SK-N-MC (cell line): ENCODE measurements at regions not wholly inside any gene's neighbourhood (a gene's known extent, or its start where the extent isn't known, plus 50 kb on each side); places are given as distances from the start of the nearest gene placed in this dataset.

Experiments
- DNase-seq: peaks from one replicate; pipeline ENCODE4 v3.0.0-alpha.2; 2011; ENCODE audit warnings: low read depth, low spot score
- H3K27ac ChIP-seq: fragments of 200-600 bp; sonication (generic); 2 replicates; pipeline ENCODE4 v1.5.1; 2016; ENCODE audit warnings: mixed run types
- H3K36me3 ChIP-seq: fragments of 200-600 bp; sonication (generic); 2 replicates; pipeline ENCODE4 v1.6.1; 2017; ENCODE audit warnings: antibody characterized with exemption, low read length, mixed read lengths; ENCODE audit not compliant: insufficient read depth
- H3K4me3 ChIP-seq: fragments of 200-600 bp; sonication (generic); 2 replicates; pipeline ENCODE4 v1.5.1; 2016
- H3K9ac ChIP-seq: fragments of 200-600 bp; sonication (generic); 2 replicates; pipeline ENCODE4 v1.8.0; 2017; ENCODE audit warnings: mixed run types, mixed read lengths; ENCODE audit not compliant: insufficient read length
- H3K9me3 ChIP-seq: fragments of 200-600 bp; sonication (generic); 2 replicates; pipeline ENCODE4 v1.6.1; 2017; ENCODE audit warnings: low read depth, mild to moderate bottlenecking, antibody characterized with exemption, low read length, moderate library complexity, mixed read lengths
- EZH2 ChIP-seq: fragments of 200-600 bp; sonication (generic); IDR thresholded peaks from one replicate; pipeline ENCODE4 v1.6.1; 2017; ENCODE audit warnings: antibody characterized with exemption
- FOXP2 ChIP-seq: optimal IDR thresholded peaks from 2 replicates; pipeline ENCODE3; 2011; ENCODE audit warnings: mild to moderate bottlenecking, moderate library complexity; ENCODE audit not compliant: insufficient read depth; ENCODE audit errors: extremely low read length, control extremely low read depth
- POLR2AphosphoS5 ChIP-seq: IDR thresholded peaks from 2 replicates; pipeline ENCODE4 v1.6.1; 2012; ENCODE audit warnings: mild to moderate bottlenecking, low read depth, low read length, borderline replicate concordance

DNA sequence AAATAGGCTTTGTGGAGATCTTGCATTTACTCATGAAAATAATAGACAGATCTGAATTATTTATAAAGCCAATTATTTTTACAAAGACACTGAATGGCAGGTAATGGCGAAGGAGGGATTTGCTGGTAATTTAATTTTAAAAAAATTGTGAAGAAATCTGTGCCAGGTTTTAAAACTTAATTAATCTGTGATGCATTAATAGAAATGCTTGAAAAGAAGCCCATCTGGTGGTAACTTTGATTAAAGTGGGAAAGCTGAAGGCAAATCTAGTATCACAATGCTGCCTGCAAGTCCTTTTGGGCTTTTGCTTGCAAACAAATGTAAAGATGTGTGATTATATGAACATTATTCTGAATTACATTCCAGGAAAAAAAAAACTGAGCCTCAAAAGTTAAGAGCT lies 433.2 kb upstream of the DEPDC1 start:
- no peak overlapping the region for H3K27ac ChIP-seq
- H3K9me3 ChIP-seq = no peaks in the 10 kb centered on the region
- H3K9ac ChIP-seq = no peak overlapping the region
- H3K4me3 ChIP-seq = no peak overlapping the region
- no peaks in the 10 kb centered on the region for H3K36me3 ChIP-seq
- DNase-seq = no peak
- TF ChIP-seq POLR2AphosphoS5 (no peak), EZH2 (no peak), FOXP2 (no peak)

DNA sequence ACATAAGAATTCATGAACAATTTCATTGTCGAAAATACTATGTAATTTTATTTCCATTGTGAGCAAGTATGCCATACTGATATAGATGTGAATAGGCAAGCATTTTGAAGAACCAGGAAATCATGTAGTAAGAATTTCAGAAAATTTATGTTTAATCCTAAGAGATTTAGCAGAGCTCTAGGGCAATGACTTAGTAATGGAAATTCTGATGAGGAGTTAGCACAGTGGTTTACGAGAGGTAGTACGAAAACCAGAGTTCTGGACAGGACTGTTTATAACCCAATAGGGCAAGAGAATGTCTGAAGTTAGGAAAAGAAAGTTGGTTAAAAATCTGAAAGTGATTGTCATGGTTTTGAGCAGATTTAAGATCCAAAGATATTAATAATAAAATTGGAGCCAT lies 439.6 kb upstream of the DEPDC1 start:
- H3K36me3 ChIP-seq = no peaks in the 10 kb centered on the region
- H3K9ac ChIP-seq = no peak overlapping the region
- TF ChIP-seq POLR2AphosphoS5 (no peak), FOXP2 (no peak), EZH2 (no peak)
- no peak overlapping the region for H3K27ac ChIP-seq
- H3K4me3 ChIP-seq = no peak overlapping the region
- no peaks in the 10 kb centered on the region for H3K9me3 ChIP-seq
- DNase-seq = no peak

DNA sequence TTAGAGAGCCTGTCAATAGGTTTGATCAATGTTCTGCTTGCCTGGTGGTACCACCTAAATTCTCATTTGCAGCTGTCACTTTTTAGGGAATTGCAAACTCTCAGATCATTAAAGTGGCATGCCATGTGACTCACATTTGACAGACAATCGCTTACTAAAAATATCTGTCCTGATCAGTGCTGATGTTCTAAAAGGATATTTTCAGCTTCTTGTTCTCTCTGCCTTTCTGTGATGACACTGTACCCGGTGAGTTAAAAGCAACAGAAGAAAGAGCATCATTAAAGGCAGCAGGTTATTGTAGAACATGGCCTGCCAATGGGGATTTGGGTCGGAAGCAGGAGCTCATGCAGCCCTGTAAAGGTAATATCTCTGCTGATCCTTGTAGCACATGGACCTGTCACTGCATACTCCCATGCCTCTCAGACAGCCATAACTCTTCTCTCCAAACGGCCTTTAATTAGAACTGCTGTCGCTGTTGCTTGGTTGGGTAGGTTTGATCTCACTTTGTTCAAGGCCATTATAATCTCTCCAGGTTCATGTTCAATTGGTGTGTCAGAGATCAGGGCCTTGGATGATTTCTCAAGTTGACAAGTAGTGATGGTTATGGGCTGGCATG lies 441.3 kb upstream of the DEPDC1 start:
- Histone ChIP-seq H3K27ac (no peak overlapping the region), H3K9ac (no peak overlapping the region), H3K4me3 (no peak overlapping the region), H3K36me3 (no peaks in the 10 kb centered on the region), H3K9me3 (no peaks in the 10 kb centered on the region)
- DNase-seq = no peak
- TF ChIP-seq EZH2 (no peak), FOXP2 (no peak), POLR2AphosphoS5 (no peak)

DNA sequence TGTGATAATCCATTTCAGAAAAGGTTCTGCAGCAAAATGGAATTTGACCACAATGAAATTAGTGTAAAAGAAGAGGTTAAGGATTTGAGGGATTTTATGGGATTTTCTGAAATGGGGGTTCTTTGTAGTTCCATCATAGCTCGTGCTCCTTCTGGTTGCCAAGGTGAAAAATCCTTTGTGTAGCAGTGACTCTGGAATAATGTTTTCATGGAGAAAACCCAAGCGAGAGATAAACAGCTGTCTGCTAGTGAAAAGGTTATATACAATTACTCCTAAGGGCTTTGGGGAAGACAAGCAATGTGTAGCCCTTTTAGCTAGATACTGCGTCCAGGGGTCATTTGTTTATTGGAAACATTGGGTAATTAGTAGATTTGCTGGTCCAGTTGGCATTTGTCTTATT lies 453.2 kb upstream of the DEPDC1 start:
- no peak for DNase-seq
- no peak overlapping the region for H3K27ac ChIP-seq
- TF ChIP-seq EZH2 = no peak
- no peak for TF ChIP-seq POLR2AphosphoS5
- TF ChIP-seq FOXP2 = no peak
- H3K36me3 ChIP-seq = no peaks in the 10 kb centered on the region
- H3K4me3 ChIP-seq = no peak overlapping the region
- no peaks in the 10 kb centered on the region for H3K9me3 ChIP-seq
- H3K9ac ChIP-seq = no peak overlapping the region

DNA sequence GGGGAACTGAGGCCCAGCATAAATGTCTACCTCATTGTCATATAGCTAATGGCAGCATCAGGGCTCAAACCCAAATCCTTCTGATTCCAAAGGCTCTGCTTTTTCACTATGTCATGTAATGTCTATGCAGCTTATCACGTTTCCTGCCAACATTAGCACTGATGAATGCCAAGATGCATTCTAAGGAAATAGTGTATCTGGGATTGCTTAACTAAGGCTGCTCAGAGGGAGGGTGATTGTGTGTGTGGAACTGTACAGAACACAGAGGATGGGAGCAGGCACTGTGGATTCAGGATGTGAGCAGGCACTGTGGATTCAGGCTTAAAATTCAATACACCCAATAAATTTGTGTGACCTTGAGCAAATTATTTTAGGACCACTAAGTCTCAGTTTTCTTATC lies 456.4 kb upstream of the DEPDC1 start:
- Histone ChIP-seq H3K4me3 (no peak overlapping the region), H3K27ac (no peak overlapping the region), H3K36me3 (no peaks in the 10 kb centered on the region), H3K9ac (no peak overlapping the region), H3K9me3 (no peaks in the 10 kb centered on the region)
- no peak for DNase-seq
- TF ChIP-seq EZH2 (no peak), POLR2AphosphoS5 (no peak), FOXP2 (no peak)

DNA sequence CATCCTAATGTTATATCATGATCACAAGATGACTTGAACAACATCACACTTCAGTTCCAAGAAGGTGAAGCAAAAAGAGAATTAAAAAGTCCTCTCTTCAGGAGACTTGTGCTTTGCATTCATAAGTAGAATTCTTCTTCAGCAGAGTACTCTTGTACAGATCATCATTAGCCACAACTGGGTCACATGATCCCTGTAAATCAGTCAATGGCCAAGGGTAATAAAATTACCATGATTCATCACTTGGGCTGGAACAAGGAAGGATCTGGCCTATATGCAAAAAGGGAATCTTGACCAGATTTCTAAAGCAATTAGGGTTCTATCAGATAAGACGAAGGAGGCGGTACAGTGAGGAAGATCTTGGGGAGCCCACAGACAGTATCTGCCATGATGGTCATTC lies 458.0 kb upstream of the DEPDC1 start:
- no peaks in the 10 kb centered on the region for H3K36me3 ChIP-seq
- H3K9me3 ChIP-seq = no peaks in the 10 kb centered on the region
- TF ChIP-seq POLR2AphosphoS5 = no peak
- TF ChIP-seq EZH2 = no peak
- TF ChIP-seq FOXP2 = no peak
- no peak for DNase-seq
- no peak overlapping the region for H3K27ac ChIP-seq
- no peak overlapping the region for H3K4me3 ChIP-seq
- H3K9ac ChIP-seq = no peak overlapping the region

DNA sequence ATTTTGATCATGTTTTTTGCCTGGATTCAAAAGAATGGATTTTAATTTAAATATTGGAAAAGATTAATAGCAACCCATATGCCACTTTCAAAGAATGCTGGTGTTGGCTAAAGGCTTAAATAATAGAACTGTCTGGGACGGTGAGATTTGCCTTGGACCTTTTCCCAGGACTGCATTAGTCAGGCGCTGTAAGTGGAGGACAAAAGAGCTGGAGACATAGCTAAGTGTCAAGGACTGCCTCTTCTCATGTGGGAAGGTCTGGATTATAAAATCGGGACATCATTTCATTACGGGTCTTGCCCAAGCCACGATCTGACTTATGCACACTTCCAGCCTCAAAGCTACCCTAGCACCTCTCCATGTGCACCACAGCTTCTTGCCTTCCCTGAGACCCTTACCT lies 458.5 kb upstream of the DEPDC1 start:
- H3K9me3 ChIP-seq = no peaks in the 10 kb centered on the region
- no peak overlapping the region for H3K9ac ChIP-seq
- no peak overlapping the region for H3K27ac ChIP-seq
- no peak for DNase-seq
- TF ChIP-seq FOXP2 (no peak), POLR2AphosphoS5 (no peak), EZH2 (no peak)
- H3K36me3 ChIP-seq = no peaks in the 10 kb centered on the region
- no peak overlapping the region for H3K4me3 ChIP-seq

DNA sequence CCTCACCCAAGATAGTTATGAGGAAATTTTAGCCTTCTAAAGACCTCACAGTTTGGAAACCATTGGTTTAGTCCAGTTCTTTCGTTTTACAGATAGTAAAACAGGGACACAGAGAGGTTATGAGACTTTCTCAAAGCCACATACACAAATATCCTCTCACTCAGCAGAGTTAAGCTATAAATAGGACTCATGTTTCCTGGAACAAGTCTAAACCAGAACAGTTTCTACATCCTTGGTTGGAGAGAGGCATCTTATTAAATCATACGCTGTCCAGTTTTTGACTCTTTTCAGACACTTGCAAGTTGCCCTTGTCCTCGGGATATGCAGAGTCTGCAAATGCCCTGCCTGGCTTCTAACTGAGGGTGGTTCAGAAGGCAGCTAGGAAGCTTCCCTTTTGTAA lies 462.1 kb upstream of the DEPDC1 start:
- H3K36me3 ChIP-seq = no peaks in the 10 kb centered on the region
- no peak overlapping the region for H3K4me3 ChIP-seq
- H3K9ac ChIP-seq = no peak overlapping the region
- H3K9me3 ChIP-seq = no peaks in the 10 kb centered on the region
- TF ChIP-seq EZH2 (no peak), FOXP2 (no peak), POLR2AphosphoS5 (no peak)
- no peak for DNase-seq
- no peak overlapping the region for H3K27ac ChIP-seq

DNA sequence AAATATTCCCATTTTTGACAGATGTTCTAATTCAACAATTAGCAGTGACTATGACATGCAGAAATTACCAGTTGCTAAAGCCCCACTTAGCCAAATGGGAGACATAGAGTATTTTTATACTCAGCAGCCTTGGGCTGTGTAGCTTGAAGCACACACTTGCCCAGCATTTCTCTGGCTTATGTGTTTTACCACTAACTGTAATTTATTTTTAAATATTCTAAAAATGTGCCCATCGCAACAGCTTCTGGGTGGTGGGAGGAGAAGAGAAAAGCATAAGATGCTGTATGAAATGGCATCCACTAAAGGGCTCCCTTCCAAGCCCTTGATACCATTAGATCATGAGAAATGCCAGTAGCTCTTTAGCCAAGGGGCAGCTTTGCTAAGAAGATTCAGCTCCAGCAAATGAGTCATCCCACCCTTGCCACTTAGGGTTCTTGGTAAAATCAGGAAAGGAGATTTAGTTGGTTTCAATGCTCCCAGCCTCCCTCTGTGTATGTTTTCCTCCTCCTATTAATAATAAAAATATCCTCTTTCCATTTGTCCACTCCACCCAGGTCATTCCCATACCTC lies 462.7 kb upstream of the DEPDC1 start:
- Histone ChIP-seq H3K27ac (no peak overlapping the region), H3K4me3 (no peak overlapping the region), H3K36me3 (no peaks in the 10 kb centered on the region), H3K9me3 (no peaks in the 10 kb centered on the region), H3K9ac (no peak overlapping the region)
- TF ChIP-seq FOXP2 (no peak), EZH2 (no peak), POLR2AphosphoS5 (no peak)
- no peak for DNase-seq
